GM21447 (cell line): ENCODE measurements at regions not wholly inside any gene's neighbourhood (a gene's known extent, or its start where the extent isn't known, plus 50 kb on each side); places are given as distances from the start of the nearest gene placed in this dataset.

Experiments
- ATAC-seq: cut with Tn5 transposase; IDR thresholded peaks from one replicate; pipeline ENCODE4 v1.9.1; 2021; ENCODE audit not compliant: unreplicated experiment

DNA sequence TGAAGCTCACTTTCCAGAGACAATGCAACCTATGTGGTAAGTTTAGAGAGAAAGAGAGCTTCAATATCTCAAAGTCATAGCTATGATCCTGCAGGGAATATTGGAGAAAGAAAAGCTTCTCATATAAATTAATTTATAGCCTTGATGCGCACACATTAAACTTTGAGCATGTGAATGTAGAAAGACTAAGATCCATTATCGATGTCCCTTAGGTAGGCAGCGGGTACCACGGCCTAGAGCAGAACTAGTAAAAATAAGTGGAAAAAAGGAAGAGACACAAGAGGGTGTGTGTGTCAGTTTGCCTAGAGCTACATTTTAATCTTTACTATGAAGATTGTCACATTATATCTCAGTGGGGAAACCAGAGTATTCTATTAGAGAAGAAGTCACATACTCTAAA, 685.6 kb downstream of the AMY1C start:
- ATAC-seq = no peak

GRCh38 chr1:104440011-104440410, 690.3 kb downstream of the AMY1C start:
- ATAC-seq = no peak

DNA sequence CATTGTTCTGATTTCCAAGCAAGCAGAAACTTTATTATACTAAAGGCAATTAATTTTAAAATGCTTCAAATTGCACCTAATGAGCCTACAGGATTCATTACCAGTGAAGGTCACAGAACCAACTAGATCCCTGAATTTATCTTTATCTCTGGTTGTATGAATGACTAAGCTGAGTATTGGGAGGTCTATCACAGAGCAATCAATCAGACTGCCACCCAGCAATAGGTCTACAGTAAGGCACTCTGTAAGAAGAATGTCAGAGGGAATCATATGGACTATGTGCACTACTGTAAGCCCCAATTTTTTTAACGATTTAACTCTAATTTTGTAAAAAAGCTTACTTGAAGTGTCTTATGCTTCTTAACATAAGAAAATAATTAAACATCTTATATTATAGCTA, 707.0 kb downstream of the AMY1C start:
- ATAC-seq = no peak

GRCh38 chr1:104459886-104460285, 710.2 kb downstream of the AMY1C start:
- no peak for ATAC-seq

DNA sequence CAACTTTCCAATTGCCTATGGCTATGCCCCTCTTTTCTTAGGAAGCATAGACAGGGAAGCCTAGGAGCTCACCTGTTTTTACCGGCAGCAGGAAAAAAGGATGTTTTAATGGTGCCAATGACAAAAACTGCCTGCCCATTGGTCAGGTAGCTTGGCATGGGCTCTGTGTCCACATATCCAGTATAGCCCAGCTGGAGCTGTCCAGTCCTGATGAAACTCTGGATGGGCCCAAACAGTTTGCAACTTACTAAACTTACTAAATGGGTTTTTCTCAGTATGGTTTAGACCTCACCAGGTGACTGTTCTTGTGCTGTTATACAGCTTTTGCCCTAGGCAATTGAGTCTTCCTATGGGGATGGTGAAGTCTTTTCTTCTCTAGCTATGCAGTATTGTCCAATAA, 711.2 kb downstream of the AMY1C start:
- no peak for ATAC-seq

DNA sequence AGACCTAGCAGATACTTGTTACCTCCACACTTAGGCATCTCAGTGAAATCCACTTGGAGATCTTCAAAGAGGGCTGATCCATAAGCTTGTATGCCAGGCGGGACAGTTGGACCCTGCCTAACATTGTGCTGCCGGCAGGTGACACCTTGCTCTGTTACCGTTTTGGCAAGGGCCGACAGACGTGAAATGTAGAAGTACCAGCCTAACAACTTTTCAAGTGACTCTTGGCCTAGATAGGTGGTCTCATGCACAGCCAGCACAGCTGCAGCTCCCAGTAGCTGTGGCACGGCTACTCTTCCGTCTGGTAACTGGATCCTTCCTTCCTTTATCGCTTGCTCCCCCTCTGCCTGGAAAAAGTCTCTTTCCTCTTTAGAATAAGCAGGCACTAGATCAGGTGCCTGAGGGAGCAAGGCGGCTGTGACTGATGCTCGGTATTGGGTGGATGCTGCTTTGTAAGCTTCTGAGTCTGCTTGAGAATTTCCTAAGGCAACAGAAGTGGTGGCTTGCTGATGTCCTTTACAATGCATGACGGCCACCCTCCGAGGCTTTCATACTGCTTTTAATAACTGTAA, 713.5 kb downstream of the AMY1C start:
- no peak for ATAC-seq

DNA sequence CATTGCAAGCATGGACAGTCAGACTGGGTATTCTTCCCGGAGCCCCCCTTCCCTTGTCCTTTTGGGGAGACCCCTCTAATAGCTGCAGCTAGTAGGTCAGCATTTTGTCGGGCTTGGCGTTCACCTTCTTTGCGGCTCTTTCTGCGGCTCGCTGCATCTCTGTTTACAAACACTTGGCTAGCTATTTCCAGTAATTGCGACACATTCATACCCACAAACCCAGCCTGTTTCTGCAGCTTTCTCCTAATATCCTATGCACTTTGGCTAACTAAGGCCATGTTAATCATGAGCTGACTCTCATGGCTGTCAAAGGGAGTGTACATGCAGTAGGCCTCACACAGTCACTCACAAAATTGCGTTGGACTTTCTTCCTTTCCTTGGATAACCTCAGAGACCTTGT, 716.4 kb downstream of the AMY1C start:
- no peak for ATAC-seq

- ATAC-seq = no peak
These were observed 717.9 kb downstream of the AMY1C start for GRCh38 chr1:104467590-104467989.

DNA sequence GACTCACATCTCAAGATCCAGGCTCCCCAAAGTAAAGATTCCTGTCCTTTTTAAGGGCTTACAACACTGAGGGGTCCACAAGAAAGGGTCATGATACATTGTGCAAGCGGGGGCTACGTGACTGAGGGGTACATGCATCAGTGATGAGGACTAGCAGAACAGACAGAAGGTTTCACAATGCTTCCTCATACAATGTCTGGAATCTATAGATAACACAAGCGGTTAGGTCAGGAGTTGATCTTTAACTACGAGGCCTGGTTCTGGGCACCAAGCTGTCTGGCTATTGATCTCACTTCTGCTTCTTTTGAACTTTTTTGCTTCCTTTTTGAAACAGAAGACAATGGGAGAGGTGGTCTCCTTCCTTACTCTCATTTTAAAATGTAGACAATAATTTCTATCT, 718.6 kb downstream of the AMY1C start:
- no peak for ATAC-seq

- ATAC-seq = no peak
These were observed 726.4 kb downstream of the AMY1C start for GRCh38 chr1:104476126-104476525.

DNA sequence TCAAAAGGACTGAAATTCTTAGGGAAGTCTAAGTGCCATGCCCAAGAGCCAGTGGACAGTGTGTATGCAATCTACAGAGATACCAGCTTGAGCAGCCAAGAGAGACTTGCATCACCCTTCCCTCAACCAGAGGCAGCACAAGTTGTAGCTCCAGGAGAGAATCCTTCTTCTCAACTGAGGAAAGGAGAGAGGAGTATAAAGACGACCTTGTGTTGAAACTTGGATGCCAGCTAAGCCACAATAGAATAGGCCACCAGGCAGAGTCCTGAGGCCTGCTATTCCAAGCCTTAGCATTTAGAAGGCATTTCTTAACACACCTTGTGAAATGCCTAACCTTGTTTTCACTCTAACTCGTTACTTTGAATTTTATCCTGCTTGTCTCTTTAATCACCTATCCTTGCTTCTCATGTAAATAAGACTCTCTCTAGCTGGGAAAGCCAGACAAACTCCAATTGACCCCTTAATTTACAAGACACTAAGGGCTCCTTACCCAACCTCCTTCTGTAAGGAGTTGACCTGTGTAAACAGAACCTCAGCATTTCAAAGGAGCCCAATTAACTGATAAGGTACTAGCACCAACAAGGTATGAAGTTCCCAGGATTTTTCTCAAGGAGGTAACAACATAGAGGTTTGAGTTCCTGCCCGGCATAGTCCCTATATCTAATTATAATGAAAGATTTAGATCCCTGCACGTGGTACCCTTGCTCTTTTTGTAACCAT, 738.8 kb downstream of the AMY1C start:
- no peak for ATAC-seq

DNA sequence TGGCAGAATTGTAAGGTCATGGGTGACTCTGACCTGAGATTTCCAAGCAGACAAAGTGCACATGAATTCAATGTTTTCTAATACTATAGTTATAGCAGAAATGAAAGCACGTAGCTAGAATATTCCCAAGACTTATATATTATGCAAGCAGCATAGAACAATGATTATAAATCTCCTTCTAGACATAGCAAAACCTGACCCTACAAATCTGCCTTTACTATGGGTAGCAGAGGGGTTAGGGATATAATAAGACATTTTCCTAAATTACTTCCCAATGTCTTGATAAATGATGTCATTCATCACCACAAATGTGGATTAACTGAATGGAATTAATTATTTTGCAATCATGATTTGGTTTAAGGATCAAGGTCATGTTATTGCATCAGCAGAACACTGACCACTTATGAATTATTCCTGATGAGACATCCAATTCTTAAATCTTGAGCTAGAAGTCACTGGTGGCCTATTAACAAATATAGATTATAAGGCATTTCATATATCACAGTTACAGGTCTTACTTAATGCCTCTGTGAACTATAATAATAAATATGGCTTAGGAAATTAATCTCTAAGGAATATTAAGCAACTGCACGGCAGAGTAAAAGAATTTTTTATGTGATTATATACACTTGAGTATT, 776.6 kb downstream of the AMY1C start:
- ATAC-seq = no peak

DNA sequence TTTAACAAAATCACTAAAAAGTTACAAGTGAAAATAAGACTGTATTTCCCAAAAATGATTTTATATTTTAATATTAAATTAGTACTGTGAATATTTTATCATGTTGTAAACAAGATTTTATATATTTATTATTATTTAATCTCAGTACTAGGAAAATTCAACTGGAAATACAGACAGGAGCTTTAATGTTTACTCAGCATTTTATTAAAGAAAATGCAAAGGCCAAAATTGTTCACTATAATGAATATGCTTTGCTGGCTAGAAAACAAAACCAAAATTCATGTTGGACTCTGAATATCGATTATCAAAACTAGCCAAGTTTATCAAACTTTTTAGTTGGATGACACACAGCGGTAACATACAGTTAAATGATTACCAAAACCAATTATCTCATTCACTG, 782.3 kb downstream of the AMY1C start:
- ATAC-seq = no peak

DNA sequence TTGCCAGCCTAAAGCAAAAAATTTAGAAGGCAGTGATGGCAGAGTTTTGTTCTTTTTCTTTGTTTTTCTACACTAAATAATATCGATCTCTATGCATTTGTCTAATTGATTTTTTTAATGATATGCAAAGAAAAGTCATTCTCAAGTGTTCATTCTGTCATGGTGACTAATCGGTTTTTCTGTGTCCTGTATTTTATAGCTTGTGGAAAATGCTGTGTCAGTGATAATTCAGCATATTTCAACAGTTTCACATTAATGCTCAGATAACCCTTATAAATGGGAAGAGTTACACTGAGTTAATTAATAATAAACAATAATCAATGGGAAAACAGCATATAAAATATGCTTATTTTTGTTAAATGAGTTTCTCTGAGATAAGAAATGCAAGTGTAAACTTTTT, 824.9 kb downstream of the AMY1C start:
- ATAC-seq = no peak

- no peak for ATAC-seq
These were observed 843.2 kb downstream of the AMY1C start for GRCh38 chr1:104592926-104593325.

GRCh38 chr1:104593413-104594187, 843.9 kb downstream of the AMY1C start:
- no peak for ATAC-seq

DNA sequence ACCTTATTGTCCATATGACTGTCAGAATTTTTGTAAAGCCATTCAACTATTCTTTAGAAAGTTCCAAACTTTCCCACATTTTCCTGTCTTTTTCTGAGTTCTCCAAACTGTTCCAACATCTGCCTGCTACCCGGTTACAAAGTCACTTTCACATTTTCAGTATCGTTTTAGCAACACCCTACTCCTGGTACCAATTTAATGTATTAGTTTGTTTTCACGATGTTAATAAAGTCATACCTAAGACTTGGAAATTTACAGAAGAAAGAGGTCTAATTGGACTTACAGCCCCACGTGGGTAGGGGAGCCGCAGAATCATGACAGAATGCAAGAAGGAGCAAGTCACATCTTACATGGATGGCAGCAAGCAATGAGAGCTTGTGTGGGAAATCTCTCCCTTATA, 867.8 kb downstream of the AMY1C start:
- no peak for ATAC-seq

- no peak for ATAC-seq
These were observed 871.5 kb downstream of the AMY1C start for GRCh38 chr1:104621221-104621620.

GRCh38 chr1:104624538-104624937, 874.8 kb downstream of the AMY1C start:
- ATAC-seq = no peak

GRCh38 chr1:104629589-104629988, 879.9 kb downstream of the AMY1C start:
- no peak for ATAC-seq

GRCh38 chr1:104630567-104631149, 881.0 kb downstream of the AMY1C start:
- ATAC-seq = no peak
